Right kidney (tissue), 1 donor: ENCODE measurements at regions not wholly inside any gene's neighbourhood (a gene's known extent, or its start where the extent isn't known, plus 50 kb on each side); places are given as distances from the start of the nearest gene placed in this dataset.

Experiments used
- DNase-seq: peaks from one replicate; pipeline ENCODE4 v3.0.0-alpha.2; 2016

- DNase-seq: no peak
Measured at GRCh38 chr18:45316127-45316526, 299.1 kb upstream of the SLC14A2 start.

- DNase-seq: no peak
Measured at GRCh38 chr18:45317948-45318640, 297.2 kb upstream of the SLC14A2 start.

DNA sequence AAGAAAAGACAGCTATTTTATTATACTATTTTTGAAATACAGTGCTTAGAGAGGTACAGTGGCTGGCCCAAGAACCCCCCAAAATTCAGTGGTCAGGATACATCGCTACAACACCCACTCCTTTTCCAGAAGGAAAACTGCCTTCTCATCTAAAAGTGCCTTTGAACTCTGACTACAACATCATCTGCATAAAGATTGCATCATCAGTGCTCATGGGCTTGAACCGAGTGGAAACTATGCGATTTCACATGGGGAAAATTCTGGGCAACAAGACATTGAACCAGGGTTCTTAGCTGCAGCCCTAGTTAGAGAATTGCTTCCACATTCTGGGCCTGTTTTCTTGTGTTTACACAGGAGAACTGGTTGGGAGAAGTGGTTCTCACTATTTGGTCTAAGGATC lies 294.6 kb upstream of the SLC14A2 start:
- DNase-seq: no peak

- no peak for DNase-seq
Measured at GRCh38 chr18:45321520-45321919, 293.8 kb upstream of the SLC14A2 start.

DNA sequence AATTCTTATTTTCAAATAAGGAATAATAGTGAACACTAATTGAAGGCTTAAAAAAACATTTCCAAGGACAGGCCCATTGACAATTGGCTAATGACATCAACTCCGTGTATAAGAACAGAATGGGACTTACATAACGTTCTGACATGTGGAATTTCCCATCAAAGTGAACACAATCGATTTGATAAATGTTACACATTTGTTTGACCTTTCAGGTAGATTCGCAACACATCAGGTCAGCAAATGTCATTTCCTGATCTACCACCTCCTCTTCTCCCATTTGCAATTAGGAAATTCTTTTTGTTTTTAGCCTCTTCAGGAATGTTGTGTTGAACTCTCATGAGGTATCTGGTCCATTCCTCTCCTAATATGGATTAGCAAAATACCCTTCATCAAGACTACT lies 292.9 kb upstream of the SLC14A2 start:
- no peak for DNase-seq

DNA sequence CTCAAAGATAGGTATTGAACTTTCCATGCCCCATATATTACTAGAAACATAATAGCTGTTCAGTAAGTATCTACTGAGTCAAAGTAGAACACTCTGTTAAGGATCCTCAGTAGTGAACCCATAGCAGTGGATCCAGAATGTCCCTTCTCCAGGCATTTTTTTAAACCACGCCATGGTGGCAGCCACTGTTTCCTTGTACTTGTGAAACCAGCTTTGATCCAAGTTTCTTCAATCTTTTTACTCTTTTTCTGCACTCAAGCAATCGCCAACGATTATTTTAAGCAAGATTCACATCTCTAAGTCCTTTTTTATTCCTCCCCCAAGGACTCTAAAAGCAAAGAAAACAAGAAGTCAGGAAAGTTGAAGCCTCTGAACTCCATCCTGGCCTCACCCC lies 291.2 kb upstream of the SLC14A2 start:
- DNase-seq: no peak

DNA sequence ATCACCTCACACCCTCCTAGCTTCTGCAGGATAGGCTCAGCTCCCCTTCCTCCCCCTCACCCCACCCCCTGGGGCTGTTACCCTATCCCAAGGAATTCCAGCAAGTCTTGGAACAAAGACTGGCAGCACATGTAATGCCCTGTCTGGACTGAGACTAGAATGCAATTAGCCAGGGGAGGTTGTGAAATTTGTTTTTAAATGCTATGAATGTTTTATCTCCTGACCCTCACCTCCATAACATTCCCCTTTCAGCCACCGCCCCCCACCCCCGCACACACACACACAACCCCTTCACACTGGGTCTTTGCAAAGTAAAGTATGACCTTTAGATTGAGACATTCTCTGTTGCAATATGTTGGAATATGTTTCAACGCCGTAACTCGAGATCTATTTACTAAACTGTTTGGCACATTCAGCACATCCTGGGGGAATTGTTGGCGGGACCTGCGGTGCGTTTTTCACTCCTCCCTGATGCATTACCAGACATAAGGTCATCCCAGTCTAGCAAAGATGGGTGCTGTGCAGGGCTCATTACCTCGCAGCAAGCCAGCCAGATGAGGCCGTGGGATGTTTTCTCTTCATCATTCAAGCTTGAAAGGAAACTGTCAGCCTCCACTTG lies 290.7 kb upstream of the SLC14A2 start:
- DNase-seq: peak; percentile 56

DNA sequence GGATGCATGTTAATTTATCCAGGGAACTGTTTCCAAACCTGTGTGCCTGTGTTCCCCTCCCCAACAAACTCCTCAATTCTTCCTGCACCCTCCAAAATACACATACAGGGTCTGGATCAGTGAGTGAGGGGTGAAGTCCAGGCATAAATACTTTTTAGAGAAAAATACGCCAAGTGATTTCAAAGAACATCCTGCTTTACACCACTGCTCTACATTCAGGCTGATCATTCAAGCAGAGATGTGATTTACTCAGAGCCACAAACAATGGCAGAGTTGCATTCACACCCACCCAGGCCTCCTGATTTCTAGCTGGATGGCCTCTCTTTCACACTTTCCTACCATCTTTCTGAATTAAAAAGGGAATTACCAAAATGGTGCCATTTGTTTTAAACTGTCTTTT lies 289.5 kb upstream of the SLC14A2 start:
- DNase-seq: peak; percentile 25

DNA sequence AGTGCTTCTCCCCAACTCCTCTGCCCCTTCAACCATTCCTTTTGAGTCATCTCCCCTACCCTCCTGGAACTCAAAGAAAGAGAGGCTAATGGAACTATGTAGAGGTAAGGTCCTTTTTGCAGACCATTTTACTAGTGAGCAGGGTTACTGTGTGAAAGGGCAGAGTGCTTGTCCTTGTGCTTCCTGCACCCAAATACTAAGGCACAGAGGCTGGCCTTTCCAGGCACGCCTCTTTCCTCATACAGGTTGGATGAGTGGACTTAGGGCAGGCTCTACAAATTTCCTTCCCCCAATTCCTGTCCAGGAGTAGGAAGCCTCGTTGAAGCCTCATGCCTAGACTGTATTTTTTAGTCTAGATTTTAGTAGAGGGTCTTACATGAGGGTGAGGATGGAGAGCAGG lies 288.8 kb upstream of the SLC14A2 start:
- DNase-seq: no peak

GRCh38 chr18:45328296-45328695 lies 287.0 kb upstream of the SLC14A2 start:
- DNase-seq: no peak

- DNase-seq: no peak
Measured at GRCh38 chr18:45328811-45329210, 286.5 kb upstream of the SLC14A2 start.

- no peak for DNase-seq
Measured at GRCh38 chr18:45329316-45329715, 286.0 kb upstream of the SLC14A2 start.

DNA sequence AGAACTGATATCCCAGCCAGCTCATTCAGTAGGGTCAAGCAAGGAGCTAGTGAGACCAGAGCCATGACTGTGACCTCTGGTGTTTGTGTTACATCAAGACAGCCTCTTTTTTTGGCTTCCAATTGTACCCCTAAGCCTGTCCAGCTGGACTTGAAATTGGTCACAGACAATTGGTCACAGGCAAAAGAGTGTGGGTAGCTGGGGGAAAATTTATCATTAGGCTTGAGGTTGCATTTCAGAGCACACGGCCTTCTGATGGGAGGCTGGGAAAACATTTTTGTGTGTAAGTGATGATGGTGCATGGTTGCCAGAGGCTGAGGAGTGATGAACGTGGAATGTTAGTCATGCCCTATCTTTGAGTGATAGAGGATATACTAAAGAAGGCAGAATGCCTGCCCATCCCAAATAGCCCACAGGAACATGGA lies 285.1 kb upstream of the SLC14A2 start:
- DNase-seq: peak; percentile 21

- DNase-seq: no peak
Measured at GRCh38 chr18:45332871-45333270, 282.4 kb upstream of the SLC14A2 start.

DNA sequence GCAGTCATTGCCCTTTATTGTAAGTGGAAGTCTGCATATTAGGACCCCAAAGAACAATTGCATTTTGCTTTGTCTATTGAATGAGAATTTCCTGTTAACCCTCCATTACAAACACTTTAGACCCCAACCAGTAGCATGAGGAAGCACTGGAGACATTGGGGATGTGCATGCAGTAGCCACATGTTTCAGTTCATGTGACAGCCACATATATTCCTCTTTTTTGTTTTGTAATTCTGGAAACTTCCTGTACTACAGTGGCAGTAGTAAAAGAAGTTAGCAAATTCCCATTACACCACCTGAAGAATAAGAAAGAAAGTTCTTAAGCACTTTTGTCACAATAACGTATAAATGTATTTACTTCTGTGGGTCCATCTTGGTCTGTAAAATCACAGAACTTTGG lies 281.1 kb upstream of the SLC14A2 start:
- no peak for DNase-seq

GRCh38 chr18:45335282-45336043 lies 279.8 kb upstream of the SLC14A2 start:
- DNase-seq: no peak

DNA sequence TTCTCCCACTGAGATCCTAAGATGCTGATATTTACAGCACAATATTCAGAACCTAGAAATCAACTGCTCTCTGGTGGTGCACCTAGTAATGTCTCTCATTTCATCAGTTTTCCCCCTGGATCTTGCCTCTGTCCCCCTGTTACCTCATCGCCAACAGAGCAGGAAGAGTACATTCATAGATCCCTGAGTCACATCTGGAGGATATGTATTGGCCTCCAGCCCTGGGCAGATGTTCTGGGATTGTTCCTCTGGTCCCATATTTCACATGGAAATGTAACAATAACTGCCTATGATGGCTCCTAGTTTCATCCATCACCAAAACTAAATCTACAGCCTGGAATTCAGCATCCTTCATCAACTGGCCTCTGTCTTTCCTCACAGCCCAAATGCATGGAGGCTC lies 278.8 kb upstream of the SLC14A2 start:
- no peak for DNase-seq

DNA sequence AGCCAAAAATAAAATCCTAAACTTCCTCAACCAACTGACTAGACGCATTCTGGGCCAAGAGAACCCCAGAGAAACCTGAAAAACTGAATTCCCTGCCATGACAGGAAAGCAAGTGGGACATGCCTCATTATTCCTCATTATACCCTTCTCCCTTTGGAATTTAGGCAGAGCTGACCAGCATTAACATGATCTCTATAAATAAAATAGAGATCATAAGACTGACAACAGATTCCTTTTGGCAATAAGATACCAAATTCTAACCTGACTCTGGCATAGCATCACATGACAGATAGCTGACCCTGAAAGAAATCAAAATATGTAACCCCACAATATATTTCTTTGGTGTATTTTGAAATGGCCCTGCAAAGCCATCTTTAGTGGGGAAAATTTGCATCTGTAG lies 277.8 kb upstream of the SLC14A2 start:
- DNase-seq: no peak

DNA sequence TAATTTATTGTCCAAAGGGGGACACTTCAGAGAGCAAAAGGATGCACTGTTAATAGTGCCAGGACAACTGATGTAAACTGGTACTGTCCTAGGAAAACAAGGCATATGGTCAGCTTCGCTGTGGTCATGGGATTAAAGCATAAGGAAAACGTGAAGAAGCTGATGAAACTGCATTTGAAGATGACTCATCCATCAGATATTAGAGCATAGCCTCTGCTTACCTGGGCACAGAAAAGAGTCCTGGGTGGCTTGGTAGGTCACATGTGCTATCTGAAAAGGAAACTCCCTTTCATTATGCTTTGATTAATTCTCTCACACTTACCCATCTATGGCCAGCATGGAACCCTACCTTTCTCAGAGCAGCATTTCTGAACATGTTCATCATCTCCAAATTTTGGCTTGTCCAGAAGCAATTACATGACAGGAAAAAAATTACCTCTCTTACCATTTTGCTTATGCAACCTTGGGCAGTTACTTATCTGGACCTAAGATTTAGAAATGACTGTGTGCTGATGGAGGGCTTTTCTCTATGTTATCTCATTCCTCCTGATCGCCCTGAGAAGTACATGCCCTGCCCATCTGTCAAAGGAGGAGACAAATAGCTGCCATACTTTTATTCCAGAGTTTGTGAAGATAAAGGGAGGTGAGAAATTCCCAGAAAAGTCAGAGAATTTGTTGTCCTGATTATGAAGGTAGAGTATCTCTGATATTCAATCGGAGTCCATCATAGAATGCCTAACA lies 275.3 kb upstream of the SLC14A2 start:
- no peak for DNase-seq

- no peak for DNase-seq
Measured at GRCh38 chr18:45340884-45341283, 274.4 kb upstream of the SLC14A2 start.

GRCh38 chr18:45341454-45341853 lies 273.8 kb upstream of the SLC14A2 start:
- no peak for DNase-seq

GRCh38 chr18:45342166-45342565 lies 273.1 kb upstream of the SLC14A2 start:
- no peak for DNase-seq

- DNase-seq: no peak
Measured at GRCh38 chr18:45342653-45343052, 272.6 kb upstream of the SLC14A2 start.
